ENCODE measurements at regions not wholly inside any gene's neighbourhood (a gene's known extent, or its start where the extent isn't known, plus 50 kb on each side); places are given as distances from the start of the nearest gene placed in this dataset.

DNA sequence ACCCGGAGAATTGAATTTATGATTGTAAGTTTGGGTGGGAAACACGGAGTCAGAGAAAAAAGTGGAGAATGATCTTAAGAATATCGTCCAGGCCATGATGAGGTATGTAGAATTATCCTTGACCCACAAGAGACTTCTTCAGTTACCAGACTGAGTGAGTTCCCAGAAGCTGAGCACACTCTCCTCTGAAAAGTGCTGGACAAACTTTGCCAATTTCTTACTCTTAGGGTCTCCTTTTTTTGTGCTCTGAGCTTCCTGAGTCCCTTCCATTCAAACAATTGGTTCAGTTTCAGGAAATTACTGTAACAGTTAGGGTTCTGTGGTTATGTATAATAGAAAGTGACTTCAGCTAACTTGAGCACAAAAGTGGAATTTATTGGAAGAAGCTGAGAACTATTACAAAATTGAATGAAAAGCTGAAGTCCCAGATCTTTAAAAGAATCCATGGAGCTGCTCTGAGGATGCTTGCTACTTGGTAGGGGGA, 50.6 kb upstream of the EHBP1 start:
- TF ChIP-seq, protein P1, sequence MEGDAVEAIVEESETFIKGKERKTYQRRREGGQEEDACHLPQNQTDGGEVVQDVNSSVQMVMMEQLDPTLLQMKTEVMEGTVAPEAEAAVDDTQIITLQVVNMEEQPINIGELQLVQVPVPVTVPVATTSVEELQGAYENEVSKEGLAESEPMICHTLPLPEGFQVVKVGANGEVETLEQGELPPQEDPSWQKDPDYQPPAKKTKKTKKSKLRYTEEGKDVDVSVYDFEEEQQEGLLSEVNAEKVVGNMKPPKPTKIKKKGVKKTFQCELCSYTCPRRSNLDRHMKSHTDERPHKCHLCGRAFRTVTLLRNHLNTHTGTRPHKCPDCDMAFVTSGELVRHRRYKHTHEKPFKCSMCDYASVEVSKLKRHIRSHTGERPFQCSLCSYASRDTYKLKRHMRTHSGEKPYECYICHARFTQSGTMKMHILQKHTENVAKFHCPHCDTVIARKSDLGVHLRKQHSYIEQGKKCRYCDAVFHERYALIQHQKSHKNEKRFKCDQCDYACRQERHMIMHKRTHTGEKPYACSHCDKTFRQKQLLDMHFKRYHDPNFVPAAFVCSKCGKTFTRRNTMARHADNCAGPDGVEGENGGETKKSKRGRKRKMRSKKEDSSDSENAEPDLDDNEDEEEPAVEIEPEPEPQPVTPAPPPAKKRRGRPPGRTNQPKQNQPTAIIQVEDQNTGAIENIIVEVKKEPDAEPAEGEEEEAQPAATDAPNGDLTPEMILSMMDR (IDR thresholded peaks at IDR 0.05; ENCODE audit: poor library complexity) = no peak
- TF ChIP-seq EZH2 (IDR thresholded peaks at IDR 0.05; ENCODE audit: borderline replicate concordance) = no peak

All from hepatocyte (in vitro differentiated cells).